ENCODE measurements at regions not wholly inside any gene's neighbourhood (a gene's known extent, or its start where the extent isn't known, plus 50 kb on each side); places are given as distances from the start of the nearest gene placed in this dataset.

DNA sequence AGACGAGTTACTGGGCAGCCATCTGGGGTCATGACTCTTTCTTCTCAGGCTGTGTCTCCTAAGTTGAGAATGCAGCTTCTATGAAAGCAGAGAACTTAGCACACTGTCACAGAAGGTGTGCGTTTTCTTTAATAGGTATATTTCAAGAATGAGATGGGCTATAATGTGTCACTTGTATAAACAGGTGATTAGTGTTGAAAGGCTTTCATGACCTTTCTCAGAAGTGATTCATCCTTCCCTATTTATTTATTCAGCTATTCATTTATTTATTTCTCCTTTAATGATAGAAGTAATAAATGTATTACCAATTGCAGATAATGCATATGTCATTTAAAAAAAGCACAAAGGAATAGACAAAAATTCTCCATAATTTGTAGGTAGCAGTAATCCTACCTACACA, 157.2 kb upstream of the COL21A1 start (continued):
- TF ChIP-seq, protein P1, sequence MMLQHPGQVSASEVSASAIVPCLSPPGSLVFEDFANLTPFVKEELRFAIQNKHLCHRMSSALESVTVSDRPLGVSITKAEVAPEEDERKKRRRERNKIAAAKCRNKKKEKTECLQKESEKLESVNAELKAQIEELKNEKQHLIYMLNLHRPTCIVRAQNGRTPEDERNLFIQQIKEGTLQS (IDR thresholded peaks at IDR 0.05; ENCODE audit: insufficient read depth, low read depth, low read length) = no peak
- TF ChIP-seq PHF8 (conservative IDR thresholded peaks at IDR 0.05; ENCODE audit: low read depth, low read length) = no peak
- TF ChIP-seq TEAD4 (IDR thresholded peaks at IDR 0.05; ENCODE audit: low read depth, low read length) = no peak
